NT2/D1 (cell line): ENCODE measurements at regions not wholly inside any gene's neighbourhood (a gene's known extent, or its start where the extent isn't known, plus 50 kb on each side); places are given as distances from the start of the nearest gene placed in this dataset.

ENCODE experiments used
- SUZ12 ChIP-seq: IDR thresholded peaks from 2 replicates; pipeline ENCODE4 v1.6.1; 2011; ENCODE audit not compliant: insufficient read length, insufficient read depth; ENCODE audit errors: extremely low read depth
- YY1 ChIP-seq: IDR thresholded peaks from 2 replicates; pipeline ENCODE4 v1.6.1; 2011; ENCODE audit not compliant: insufficient read length, insufficient read depth
- ZNF274 ChIP-seq: IDR thresholded peaks from 2 replicates; pipeline ENCODE4 v1.6.1; 2011; ENCODE audit warnings: mild to moderate bottlenecking, low read depth, low read length

DNA sequence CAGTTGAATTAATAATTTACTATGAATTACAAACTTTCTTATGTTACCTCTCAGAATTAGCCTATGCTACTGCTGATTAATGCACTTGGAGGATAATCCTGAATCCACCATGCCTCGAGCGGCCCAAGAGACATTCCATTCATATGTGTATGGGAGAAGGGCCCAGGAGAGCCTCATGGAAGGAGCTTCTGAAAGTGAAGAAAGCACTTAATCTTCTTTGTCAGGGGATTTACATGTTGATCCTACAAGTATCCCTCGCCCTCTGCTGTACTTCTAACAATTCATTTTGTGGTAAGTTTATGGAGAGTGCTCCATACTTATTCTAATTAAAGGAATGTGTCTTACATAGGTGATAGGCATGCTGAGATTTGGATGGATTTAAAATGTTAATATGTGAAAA is 1189.1 kb upstream of the NXPH2 start:
- no peak for TF ChIP-seq YY1
- no peak for TF ChIP-seq SUZ12
- TF ChIP-seq ZNF274 = no peak
